ENCODE measurements at regions not wholly inside any gene's neighbourhood (a gene's known extent, or its start where the extent isn't known, plus 50 kb on each side); places are given as distances from the start of the nearest gene placed in this dataset.

GRCh38 chr18:60193780-60194179 is 178.8 kb downstream of the MC4R start (continued):
- TF ChIP-seq PRDM2 (tag by site-specific recombination; IDR thresholded peaks at IDR 0.05; ENCODE audit: borderline replicate concordance), result no peak
- TF ChIP-seq ZNF423 (tag by site-specific recombination; IDR thresholded peaks at IDR 0.05), result no peak
- no peak for TF ChIP-seq ZSCAN23 (tag by site-specific recombination; IDR thresholded peaks at IDR 0.05)
- no peak for TF ChIP-seq ZEB2 (tag by site-specific recombination; IDR thresholded peaks at IDR 0.05)

GRCh38 chr18:60191926-60192325 is 180.6 kb downstream of the MC4R start:
- POLR2A ChIA-PET, result no interaction called here
- Histone ChIP-seq H3K27ac (ENCODE audit: extremely low read depth, low read depth, low read length) (no peak overlapping the region), H3K4me1 (ENCODE audit: control insufficient read depth, insufficient read depth, low read length) (no peaks in the 10 kb centered on the region), H3K9me3 (ENCODE audit: control insufficient read depth, insufficient read depth, low read depth, low read length) (no peaks in the 10 kb centered on the region), H3K4me3 (ENCODE audit: low read depth, low read length) (no peak overlapping the region), H3K36me3 (ENCODE audit: control insufficient read depth in 2 of 2, insufficient read depth in 1 of 2, low read length in 2 of 2) (no peaks in the 10 kb centered on the region)
- CTCF ChIA-PET, result no interaction called here
- no peak for TF ChIP-seq ZNF776 (tag by site-specific recombination; IDR thresholded peaks at IDR 0.05; ENCODE audit: borderline replicate concordance)
- TF ChIP-seq ZNF184 (tag by site-specific recombination; IDR thresholded peaks at IDR 0.05), result no peak

- Histone ChIP-seq H3K36me3 (ENCODE audit: control insufficient read depth in 2 of 2, insufficient read depth in 1 of 2, low read length in 2 of 2) (no peaks in the 10 kb centered on the region), H3K4me3 (ENCODE audit: low read depth, low read length) (no peak overlapping the region), H3K27ac (ENCODE audit: extremely low read depth, low read depth, low read length) (no peak overlapping the region), H3K9me3 (ENCODE audit: control insufficient read depth, insufficient read depth, low read depth, low read length) (no peaks in the 10 kb centered on the region), H3K4me1 (ENCODE audit: control insufficient read depth, insufficient read depth, low read length) (no peaks in the 10 kb centered on the region)
- CTCF ChIA-PET, result interaction anchor here (1.5 kb wide), 1 partner anchor 202 kb away, joined by 5 read pairs; no protein-coding TSS in a partner anchor
- POLR2A ChIA-PET, result no interaction called here
- TF ChIP-seq ZBTB11 (tag by site-specific recombination; conservative IDR thresholded peaks at IDR 0.05; ENCODE audit: low read depth) (no peak), SETDB1 (IDR thresholded peaks at IDR 0.05; ENCODE audit: insufficient read length, low read length) (no peak), KLF10 (tag by site-specific recombination; IDR thresholded peaks at IDR 0.05) (no peak), KLF8 (tag by site-specific recombination; IDR thresholded peaks at IDR 0.05) (no peak), KLF17 (tag by site-specific recombination; IDR thresholded peaks at IDR 0.05) (no peak), WT1 (tag by site-specific recombination; IDR thresholded peaks at IDR 0.05) (no peak), ZNF776 (tag by site-specific recombination; IDR thresholded peaks at IDR 0.05; ENCODE audit: borderline replicate concordance) (no peak), ZNF510 (tag by site-specific recombination; IDR thresholded peaks at IDR 0.05; ENCODE audit: insufficient replicate concordance) (no peak), ZNF362 (tag by site-specific recombination; IDR thresholded peaks at IDR 0.05) (no peak), ZNF629 (tag by site-specific recombination; IDR thresholded peaks at IDR 0.05) (no peak), SP3 (tag by site-specific recombination; IDR thresholded peaks at IDR 0.05) (no peak), ZNF366 (tag by site-specific recombination; conservative IDR thresholded peaks at IDR 0.05) (no peak), MZF1 (tag by site-specific recombination; IDR thresholded peaks at IDR 0.05; ENCODE audit: borderline replicate concordance) (no peak), ZNF423 (tag by site-specific recombination; IDR thresholded peaks at IDR 0.05) (no peak), ZNF148 (tag by site-specific recombination; IDR thresholded peaks at IDR 0.05; ENCODE audit: borderline replicate concordance) (no peak)
Observed at GRCh38 chr18:60189856-60190255, 182.7 kb downstream of the MC4R start.

All from HEK293 (cell line).